NB4 (cell line): ENCODE measurements at regions not wholly inside any gene's neighbourhood (a gene's known extent, or its start where the extent isn't known, plus 50 kb on each side); places are given as distances from the start of the nearest gene placed in this dataset.
A peak's percentile ranks its signal among the peaks of the same experiment; 100 is the strongest.

Experiments used
- DNase-seq: peaks from one replicate; pipeline ENCODE4 v3.0.0; 2010; ENCODE audit warnings: low read depth
- H3K4me3 ChIP-seq: one replicate; pipeline ENCODE4 v1.5.1; 2011; ENCODE audit warnings: mild to moderate bottlenecking, low read depth, low read length, moderate library complexity
- MAX ChIP-seq: IDR thresholded peaks from 2 replicates; pipeline ENCODE4 v1.6.1; 2011; ENCODE audit warnings: low read depth, low read length
- MYC ChIP-seq: IDR thresholded peaks from 2 replicates; pipeline ENCODE4 v1.6.1; 2011; ENCODE audit warnings: low read depth, low read length
- POLR2A ChIP-seq: IDR thresholded peaks from 2 replicates; pipeline ENCODE4 v1.6.1; 2011; ENCODE audit warnings: mild to moderate bottlenecking; ENCODE audit not compliant: insufficient read length; ENCODE audit errors: extremely low read depth
- TF ChIP-seq, protein P1 (sequence below): IDR thresholded peaks from one replicate; pipeline ENCODE4 v1.5.1; 2012; ENCODE audit warnings: low read depth, low read length

- peak overlapping the region; percentile 38 for H3K4me3 ChIP-seq
- peak; percentile 63 for DNase-seq
- no peak for TF ChIP-seq MYC
- TF ChIP-seq, protein P1, sequence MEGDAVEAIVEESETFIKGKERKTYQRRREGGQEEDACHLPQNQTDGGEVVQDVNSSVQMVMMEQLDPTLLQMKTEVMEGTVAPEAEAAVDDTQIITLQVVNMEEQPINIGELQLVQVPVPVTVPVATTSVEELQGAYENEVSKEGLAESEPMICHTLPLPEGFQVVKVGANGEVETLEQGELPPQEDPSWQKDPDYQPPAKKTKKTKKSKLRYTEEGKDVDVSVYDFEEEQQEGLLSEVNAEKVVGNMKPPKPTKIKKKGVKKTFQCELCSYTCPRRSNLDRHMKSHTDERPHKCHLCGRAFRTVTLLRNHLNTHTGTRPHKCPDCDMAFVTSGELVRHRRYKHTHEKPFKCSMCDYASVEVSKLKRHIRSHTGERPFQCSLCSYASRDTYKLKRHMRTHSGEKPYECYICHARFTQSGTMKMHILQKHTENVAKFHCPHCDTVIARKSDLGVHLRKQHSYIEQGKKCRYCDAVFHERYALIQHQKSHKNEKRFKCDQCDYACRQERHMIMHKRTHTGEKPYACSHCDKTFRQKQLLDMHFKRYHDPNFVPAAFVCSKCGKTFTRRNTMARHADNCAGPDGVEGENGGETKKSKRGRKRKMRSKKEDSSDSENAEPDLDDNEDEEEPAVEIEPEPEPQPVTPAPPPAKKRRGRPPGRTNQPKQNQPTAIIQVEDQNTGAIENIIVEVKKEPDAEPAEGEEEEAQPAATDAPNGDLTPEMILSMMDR, result no peak
- no peak for TF ChIP-seq MAX
- no peak for TF ChIP-seq POLR2A
Observed at GRCh38 chr1:224502459-224503160, 68.0 kb upstream of the WDR26 start.

DNA sequence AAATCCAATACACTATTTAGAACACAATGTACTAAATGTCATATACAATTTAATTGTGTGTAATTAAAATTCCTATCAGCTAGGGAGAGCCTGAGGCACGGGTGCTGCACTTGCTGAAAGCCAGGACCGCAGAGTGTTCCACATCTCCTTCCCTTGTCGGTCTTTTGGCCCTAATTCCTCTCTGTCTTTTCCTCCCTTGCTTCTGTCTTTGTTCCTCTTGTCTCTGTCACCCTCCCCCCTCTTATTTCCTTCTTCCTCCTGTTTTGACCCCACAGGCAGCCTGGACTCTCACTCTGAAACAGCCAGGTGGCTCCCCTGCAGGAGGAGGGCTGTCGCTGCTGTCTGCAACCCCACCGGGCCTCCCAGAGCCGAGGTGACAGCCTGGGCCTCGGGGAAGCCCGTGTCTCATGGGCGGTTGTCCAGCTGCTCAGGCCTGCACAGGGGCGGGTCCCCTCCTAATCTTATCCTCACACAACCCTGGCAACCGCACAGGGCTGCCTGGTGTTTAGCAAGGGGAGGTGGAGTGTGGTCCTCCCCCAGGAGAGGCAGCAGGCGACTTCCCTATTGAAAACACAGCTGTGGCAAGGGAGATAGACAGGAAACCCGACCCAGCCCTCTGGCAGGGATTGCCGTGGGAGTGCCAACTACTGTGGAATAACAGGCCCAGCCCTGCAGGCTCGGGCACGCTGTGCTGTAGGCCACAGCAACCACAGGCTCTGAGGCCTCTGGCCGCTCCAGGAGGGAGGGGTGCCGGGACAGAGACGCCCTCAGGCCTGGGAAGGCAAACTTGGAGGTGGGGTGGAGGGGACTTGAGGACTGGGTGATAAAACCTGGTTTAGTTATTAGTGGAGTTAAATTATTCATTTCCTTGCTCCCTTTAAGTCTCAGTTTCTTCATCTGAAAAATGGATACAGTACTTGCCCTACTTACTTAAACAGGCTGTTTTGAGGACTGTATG is 68.8 kb upstream of the WDR26 start:
- DNase-seq, result peak; percentile 99
- TF ChIP-seq, protein P1, result peak; percentile 17
- no peak for TF ChIP-seq POLR2A
- TF ChIP-seq MYC, result peak; percentile 71; the same call in 1 of the 2 replicates
- peak; percentile 83 for TF ChIP-seq MAX
- H3K4me3 ChIP-seq, result peak overlapping the region; percentile 38

DNA sequence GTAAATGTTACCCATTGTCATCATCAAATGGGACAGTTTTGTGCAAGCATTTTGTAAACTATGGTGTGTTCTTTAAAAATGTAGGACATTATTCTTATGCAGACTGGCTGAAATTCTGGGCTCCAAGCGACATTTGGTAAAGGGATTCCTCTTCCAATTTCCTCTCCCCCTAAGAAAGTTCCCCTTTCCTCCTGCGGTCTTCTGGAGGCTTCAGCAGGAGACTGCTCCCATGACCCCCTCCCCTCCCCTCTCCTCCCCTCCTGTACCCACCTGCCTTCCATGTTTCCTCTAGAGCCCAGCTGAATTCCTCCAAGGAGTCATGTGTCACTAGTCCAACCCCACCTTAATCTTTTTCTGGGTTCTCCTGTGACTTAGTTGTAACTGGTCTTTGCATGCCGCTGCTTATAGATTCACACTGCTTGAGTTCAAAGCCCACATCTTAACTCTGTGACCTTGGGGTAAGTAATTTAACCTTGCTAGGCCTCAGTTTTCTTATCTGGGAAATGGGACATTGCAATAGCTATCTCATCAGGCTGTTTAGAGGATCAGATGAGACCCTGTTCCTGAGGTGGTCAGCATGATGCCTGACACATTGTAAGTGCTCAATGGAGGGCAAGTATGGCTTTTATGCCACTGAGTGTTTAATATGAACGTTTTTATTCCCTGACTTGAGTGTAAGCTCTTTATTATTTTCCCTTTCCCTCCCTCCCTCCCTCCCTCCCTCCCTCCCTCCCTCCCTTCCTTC is 69.9 kb upstream of the WDR26 start:
- TF ChIP-seq MAX, result no peak
- no peak for TF ChIP-seq MYC
- TF ChIP-seq, protein P1, result no peak
- no peak for TF ChIP-seq POLR2A
- H3K4me3 ChIP-seq, result no peak overlapping the region
- DNase-seq, result peak; percentile 28

- TF ChIP-seq, protein P1, result no peak
- no peak for TF ChIP-seq POLR2A
- no peak for TF ChIP-seq MAX
- no peak for TF ChIP-seq MYC
- no peak overlapping the region for H3K4me3 ChIP-seq
- DNase-seq, result no peak
Observed at GRCh38 chr1:224505454-224506093, 71.0 kb upstream of the WDR26 start.

DNA sequence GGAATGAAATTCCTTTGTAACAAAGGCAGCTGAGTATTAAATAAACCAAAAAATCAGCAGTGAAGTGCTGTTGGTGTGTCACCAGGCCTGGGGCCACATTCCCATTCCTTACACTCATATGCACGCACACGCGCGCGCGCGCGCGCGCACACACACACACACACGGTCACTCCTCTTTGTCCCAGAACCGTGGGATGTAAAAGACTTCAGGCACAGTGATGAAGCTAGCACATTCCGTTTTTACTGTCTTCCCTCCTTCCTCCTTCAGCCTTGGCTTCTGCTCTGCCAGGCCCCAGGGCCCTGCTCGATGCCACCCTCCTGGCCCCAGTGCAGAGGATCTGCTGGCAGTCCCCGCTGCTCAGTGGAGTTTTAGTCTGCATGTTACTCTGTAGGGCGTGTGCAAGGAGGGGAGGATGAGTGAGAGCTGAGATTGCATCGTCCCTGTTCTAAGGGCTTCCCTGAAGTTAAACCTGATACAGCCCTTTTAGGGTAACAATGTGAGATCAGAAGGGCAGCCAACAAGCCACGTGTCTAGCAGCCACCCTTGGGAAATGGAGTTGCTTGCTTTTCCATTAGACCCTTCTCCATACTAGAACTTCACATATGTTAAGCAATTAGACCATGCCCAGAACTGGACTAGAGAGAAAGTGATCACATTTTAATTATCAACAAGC is 71.7 kb upstream of the WDR26 start:
- DNase-seq, result no peak
- TF ChIP-seq, protein P1, result no peak
- TF ChIP-seq MYC (no peak), MAX (no peak), POLR2A (no peak)
- H3K4me3 ChIP-seq, result no peak overlapping the region
